Gastroesophageal sphincter (tissue), 4 donors: ENCODE measurements at regions not wholly inside any gene's neighbourhood (a gene's known extent, or its start where the extent isn't known, plus 50 kb on each side); places are given as distances from the start of the nearest gene placed in this dataset.

Source experiments
- ATAC-seq: fragments of 150-250 bp; one replicate; pipeline ENCODE4 v1.9.1; 2016; ENCODE audit warnings: mild to moderate bottlenecking, moderate library complexity
- H3K27ac ChIP-seq, 4 donors: fragments of 200-600 bp; sonication (generic) in 3 of 4; 1 replicate in 3 of 4; 2 replicates in 1 of 4; pipeline ENCODE4 v1.5.1; 2016 to 2019
- H3K27me3 ChIP-seq: fragments of 200-600 bp; sonication (generic); one replicate; pipeline ENCODE4 v1.5.1; 2019
- H3K36me3 ChIP-seq, 2 donors: fragments of 200-600 bp; sonication (generic); one replicate each; pipeline ENCODE4 v1.5.1; 2019; ENCODE audit warnings: control low read depth in 1 of 2
- H3K4me1 ChIP-seq, 3 donors: fragments of 200-600 bp; sonication (generic); 1 replicate in 2 of 3; 2 replicates in 1 of 3; pipeline ENCODE4 v1.5.1; 2016 to 2019; ENCODE audit warnings: control low read depth in 2 of 3
- H3K4me3 ChIP-seq, 2 donors: fragments of 200-600 bp; sonication (generic); one replicate each; pipeline ENCODE4 v1.5.1; 2019; ENCODE audit warnings: mild to moderate bottlenecking in 1 of 2, moderate library complexity in 1 of 2
- H3K9me3 ChIP-seq, 3 donors: fragments of 200-600 bp; sonication (generic); one replicate each; pipeline ENCODE4 v1.5.1; 2017 to 2019; ENCODE audit warnings: control low read depth in 2 of 3
- CTCF ChIP-seq, 4 experiments: fragments of 200-600 bp in 2 of 4; fragments of 450-650 bp in 2 of 4; sonication (generic) in 1 of 4; IDR thresholded peaks; one replicate each; pipeline ENCODE4 v1.5.1; 2017 to 2019; ENCODE audit warnings: antibody characterized with exemption in 4 of 4, mild to moderate bottlenecking in 2 of 4, moderate library complexity in 2 of 4
- EP300 ChIP-seq: sonication (generic); formaldehyde crosslinking; IDR thresholded peaks from one replicate; pipeline ENCODE4 v1.6.1; 2017; ENCODE audit warnings: antibody characterized with exemption, mild to moderate bottlenecking
- POLR2A ChIP-seq, 2 donors: fragments of 450-650 bp; IDR thresholded peaks; one replicate each; pipeline ENCODE4 v1.6.1; 2017; ENCODE audit warnings: antibody characterized with exemption in 2 of 2, mild to moderate bottlenecking in 2 of 2, moderate library complexity in 1 of 2
- POLR2AphosphoS5 ChIP-seq: sonication (generic); formaldehyde crosslinking; IDR thresholded peaks from one replicate; pipeline ENCODE4 v1.6.1; 2017; ENCODE audit warnings: antibody characterized with exemption
- WGBS, 2 donors: methylation state at CpG; one replicate each; pipeline ENCODE4 v1.1.5; 2018; ENCODE audit warnings: low coverage in 1 of 2; 5-methylcytosine and 5-hydroxymethylcytosine counted together

- Histone ChIP-seq H3K4me1 (peaks cover 0 to 15% (median 4%) of the 10 kb centered on the region in 3 donors), H3K36me3 (no peaks in the 10 kb centered on the region), H3K27ac (no peak overlapping the region), H3K4me3 (no peak overlapping the region), H3K9me3 (no peaks in the 10 kb centered on the region), H3K27me3 (no peaks in the 10 kb centered on the region)
- TF ChIP-seq EP300 (no peak), POLR2A (IDR thresholded peaks at IDR 0.05) (no peak), POLR2AphosphoS5 (no peak), CTCF (IDR thresholded peaks at IDR 0.05) (no peak)
- 94 to 97% methylated on average over 2 to 3 of the region's 5 CpGs for WGBS, 2 donors
- ATAC-seq: no peak
These were observed 151.7 kb upstream of the POU5F2 start for GRCh38 chr5:93893075-93893474.

GRCh38 chr5:93892481-93892880 is 151.1 kb upstream of the POU5F2 start:
- TF ChIP-seq POLR2AphosphoS5 (no peak), CTCF (IDR thresholded peaks at IDR 0.05) (no peak), EP300 (no peak), POLR2A (IDR thresholded peaks at IDR 0.05) (no peak)
- Histone ChIP-seq H3K27me3 (no peaks in the 10 kb centered on the region), H3K27ac (no peak overlapping the region), H3K4me1 (peaks cover 0 to 15% (median 4%) of the 10 kb centered on the region in 3 donors), H3K4me3 (no peak overlapping the region), H3K9me3 (no peaks in the 10 kb centered on the region), H3K36me3 (no peaks in the 10 kb centered on the region)
- ATAC-seq: no peak

- WGBS, 2 donors: 11 to 37% methylated on average over 2 to 4 of the region's 4 CpGs
- no peak for ATAC-seq
- TF ChIP-seq EP300 (no peak), POLR2A (IDR thresholded peaks at IDR 0.05) (no peak), POLR2AphosphoS5 (no peak), CTCF (IDR thresholded peaks at IDR 0.05) (no peak)
These were observed 150.4 kb upstream of the POU5F2 start for GRCh38 chr5:93891491-93892480.

GRCh38 chr5:93890657-93891056 is 149.3 kb upstream of the POU5F2 start:
- no peak for ATAC-seq
- 30 to 40% methylated on average over 3 to 4 of the region's 4 CpGs for WGBS, 2 donors
- Histone ChIP-seq H3K4me3 (no peak overlapping the region), H3K4me1 (peaks cover 0 to 15% (median 4%) of the 10 kb centered on the region in 3 donors), H3K27ac (no peak overlapping the region), H3K36me3 (no peaks in the 10 kb centered on the region), H3K27me3 (no peaks in the 10 kb centered on the region), H3K9me3 (no peaks in the 10 kb centered on the region)
- TF ChIP-seq POLR2A (IDR thresholded peaks at IDR 0.05) (no peak), POLR2AphosphoS5 (no peak), CTCF (IDR thresholded peaks at IDR 0.05) (no peak), EP300 (no peak)

More at GRCh38 chr5:93891491-93892480, 150.4 kb upstream of the POU5F2 start:
- no peaks in the 10 kb centered on the region for H3K27me3 ChIP-seq
- no peak overlapping the region for H3K27ac ChIP-seq
- peaks cover 0 to 15% (median 4%) of the 10 kb centered on the region in 3 donors for H3K4me1 ChIP-seq
- H3K9me3 ChIP-seq: no peaks in the 10 kb centered on the region
- no peak overlapping the region for H3K4me3 ChIP-seq
- H3K36me3 ChIP-seq: no peaks in the 10 kb centered on the region

GRCh38 chr5:93887678-93888077 is 146.3 kb upstream of the POU5F2 start:
- TF ChIP-seq EP300 (no peak), CTCF (IDR thresholded peaks at IDR 0.05) (no peak), POLR2AphosphoS5 (no peak), POLR2A (IDR thresholded peaks at IDR 0.05) (no peak)
- ATAC-seq: no peak
- no peaks in the 10 kb centered on the region for H3K27me3 ChIP-seq
- no peak overlapping the region for H3K27ac ChIP-seq
- H3K4me1 ChIP-seq: peaks cover 0 to 15% (median 4%) of the 10 kb centered on the region in 3 donors
- no peaks in the 10 kb centered on the region for H3K36me3 ChIP-seq
- 38 to 75% methylated on average over 1 of the region's 1 CpG for WGBS, 2 donors
- H3K4me3 ChIP-seq: no peak overlapping the region
- H3K9me3 ChIP-seq: no peaks in the 10 kb centered on the region
